ENCODE measurements at regions not wholly inside any gene's neighbourhood (a gene's known extent, or its start where the extent isn't known, plus 50 kb on each side); places are given as distances from the start of the nearest gene placed in this dataset.

DNA sequence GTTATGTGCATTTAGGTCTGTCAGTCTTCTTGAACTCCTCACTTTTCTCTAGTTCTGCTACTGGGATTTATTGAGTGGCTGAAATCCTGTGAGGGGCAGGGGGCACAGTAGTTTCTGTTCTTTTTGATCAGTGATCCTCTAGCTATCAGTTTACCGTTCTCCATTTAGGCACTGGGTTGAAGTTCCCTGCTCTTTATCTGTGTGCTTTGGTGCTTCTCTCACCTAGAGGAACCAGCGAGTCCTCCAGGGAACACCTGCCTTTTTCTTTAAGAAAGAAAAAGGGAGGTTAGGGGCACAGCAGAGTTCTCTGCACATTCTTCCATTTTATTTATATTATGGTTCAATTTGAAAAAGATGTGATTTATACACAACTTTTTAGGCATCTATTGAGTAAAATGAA, 503.0 kb upstream of the AGA start:
- Histone ChIP-seq H3K4me2 (ENCODE audit: insufficient read depth, low read length) (no peak overlapping the region), H2AFZ (ENCODE audit: low read length) (no peak overlapping the region), H4K20me1 (ENCODE audit: insufficient read depth, low read length) (no peaks in the 10 kb centered on the region), H3K27ac (ENCODE audit: low read depth, low read length) (no peak overlapping the region), H3K36me3 (ENCODE audit: insufficient read depth, low read length) (no peaks in the 10 kb centered on the region), H3K4me1 (ENCODE audit: insufficient read depth, low read length) (no peaks in the 10 kb centered on the region), H3K9me3 (ENCODE audit: low read depth, low read length) (no peaks in the 10 kb centered on the region), H3K4me3 (ENCODE audit: insufficient read depth, low read length) (no peak overlapping the region), H3K27me3 (ENCODE audit: insufficient read depth, low read length) (no peaks in the 10 kb centered on the region), H3K79me2 (ENCODE audit: insufficient read depth, low read length) (no peaks in the 10 kb centered on the region)
- DNase-seq (ENCODE audit: insufficient read length, low spot score, missing footprints) = no peak
- TF ChIP-seq, protein P1, sequence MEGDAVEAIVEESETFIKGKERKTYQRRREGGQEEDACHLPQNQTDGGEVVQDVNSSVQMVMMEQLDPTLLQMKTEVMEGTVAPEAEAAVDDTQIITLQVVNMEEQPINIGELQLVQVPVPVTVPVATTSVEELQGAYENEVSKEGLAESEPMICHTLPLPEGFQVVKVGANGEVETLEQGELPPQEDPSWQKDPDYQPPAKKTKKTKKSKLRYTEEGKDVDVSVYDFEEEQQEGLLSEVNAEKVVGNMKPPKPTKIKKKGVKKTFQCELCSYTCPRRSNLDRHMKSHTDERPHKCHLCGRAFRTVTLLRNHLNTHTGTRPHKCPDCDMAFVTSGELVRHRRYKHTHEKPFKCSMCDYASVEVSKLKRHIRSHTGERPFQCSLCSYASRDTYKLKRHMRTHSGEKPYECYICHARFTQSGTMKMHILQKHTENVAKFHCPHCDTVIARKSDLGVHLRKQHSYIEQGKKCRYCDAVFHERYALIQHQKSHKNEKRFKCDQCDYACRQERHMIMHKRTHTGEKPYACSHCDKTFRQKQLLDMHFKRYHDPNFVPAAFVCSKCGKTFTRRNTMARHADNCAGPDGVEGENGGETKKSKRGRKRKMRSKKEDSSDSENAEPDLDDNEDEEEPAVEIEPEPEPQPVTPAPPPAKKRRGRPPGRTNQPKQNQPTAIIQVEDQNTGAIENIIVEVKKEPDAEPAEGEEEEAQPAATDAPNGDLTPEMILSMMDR (IDR thresholded peaks at IDR 0.05; ENCODE audit: extremely low read depth, low read depth, low read length) = no peak

DNA sequence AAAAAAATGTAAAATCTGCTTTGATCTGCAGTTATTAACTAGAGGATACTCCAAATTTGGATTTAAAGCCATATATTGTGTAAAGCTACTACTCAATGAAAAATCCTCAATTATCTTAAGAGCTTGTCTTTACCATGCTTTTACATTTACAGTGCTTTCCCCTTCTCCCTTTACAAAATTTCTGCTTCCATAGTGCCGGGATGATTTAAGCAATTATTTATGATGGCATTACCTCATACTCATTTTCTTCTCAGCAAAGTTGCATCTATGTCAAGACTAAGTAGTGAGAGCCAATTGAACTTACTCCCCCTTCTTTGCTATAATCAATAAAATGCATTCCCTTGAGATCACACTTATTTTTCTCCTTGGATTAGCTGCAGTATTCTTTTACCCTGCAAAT, 505.4 kb upstream of the AGA start:
- H3K27ac ChIP-seq (ENCODE audit: low read depth, low read length) = no peak overlapping the region
- DNase-seq (ENCODE audit: insufficient read length, low spot score, missing footprints) = no peak
- H3K9me3 ChIP-seq (ENCODE audit: low read depth, low read length) = no peaks in the 10 kb centered on the region
- H3K27me3 ChIP-seq (ENCODE audit: insufficient read depth, low read length) = no peaks in the 10 kb centered on the region
- H3K4me1 ChIP-seq (ENCODE audit: insufficient read depth, low read length) = no peaks in the 10 kb centered on the region
- H3K79me2 ChIP-seq (ENCODE audit: insufficient read depth, low read length) = no peaks in the 10 kb centered on the region
- H3K36me3 ChIP-seq (ENCODE audit: insufficient read depth, low read length) = no peaks in the 10 kb centered on the region
- H2AFZ ChIP-seq (ENCODE audit: low read length) = no peak overlapping the region
- H4K20me1 ChIP-seq (ENCODE audit: insufficient read depth, low read length) = no peaks in the 10 kb centered on the region
- H3K4me2 ChIP-seq (ENCODE audit: insufficient read depth, low read length) = no peak overlapping the region
- H3K4me3 ChIP-seq (ENCODE audit: insufficient read depth, low read length) = no peak overlapping the region
- TF ChIP-seq, protein P1 (IDR thresholded peaks at IDR 0.05; ENCODE audit: extremely low read depth, low read depth, low read length) = no peak

GRCh38 chr4:177948853-177949252, 506.6 kb upstream of the AGA start:
- Histone ChIP-seq H2AFZ (ENCODE audit: low read length) (no peak overlapping the region), H3K79me2 (ENCODE audit: insufficient read depth, low read length) (no peaks in the 10 kb centered on the region), H3K27ac (ENCODE audit: low read depth, low read length) (no peak overlapping the region), H3K4me2 (ENCODE audit: insufficient read depth, low read length) (no peak overlapping the region), H3K36me3 (ENCODE audit: insufficient read depth, low read length) (no peaks in the 10 kb centered on the region), H3K9me3 (ENCODE audit: low read depth, low read length) (no peaks in the 10 kb centered on the region), H3K27me3 (ENCODE audit: insufficient read depth, low read length) (no peaks in the 10 kb centered on the region), H3K4me3 (ENCODE audit: insufficient read depth, low read length) (no peak overlapping the region), H4K20me1 (ENCODE audit: insufficient read depth, low read length) (no peaks in the 10 kb centered on the region), H3K4me1 (ENCODE audit: insufficient read depth, low read length) (no peaks in the 10 kb centered on the region)
- TF ChIP-seq, protein P1 (IDR thresholded peaks at IDR 0.05; ENCODE audit: extremely low read depth, low read depth, low read length) = no peak
- DNase-seq (ENCODE audit: insufficient read length, low spot score, missing footprints) = no peak

DNA sequence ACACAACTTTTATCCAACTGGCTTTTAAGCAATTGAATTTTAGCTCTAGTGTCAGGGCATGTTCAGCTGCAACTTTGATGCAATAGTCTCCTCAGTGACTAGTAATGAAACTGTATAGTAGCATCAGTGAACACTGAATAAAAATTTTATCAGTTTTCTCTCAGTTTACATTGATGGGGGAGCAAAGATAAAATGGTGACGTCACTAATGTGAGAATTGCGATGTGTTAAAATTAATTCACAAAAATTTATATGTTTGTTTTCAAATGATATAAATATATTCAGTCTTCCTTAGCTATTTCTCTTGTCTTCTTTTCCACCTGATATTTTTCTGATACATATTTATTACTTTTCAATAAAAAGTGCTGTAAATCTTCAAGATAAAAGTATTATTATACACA, 508.8 kb upstream of the AGA start:
- Histone ChIP-seq H2AFZ (ENCODE audit: low read length) (no peak overlapping the region), H3K4me1 (ENCODE audit: insufficient read depth, low read length) (no peaks in the 10 kb centered on the region), H3K36me3 (ENCODE audit: insufficient read depth, low read length) (no peaks in the 10 kb centered on the region), H3K79me2 (ENCODE audit: insufficient read depth, low read length) (no peaks in the 10 kb centered on the region), H3K4me3 (ENCODE audit: insufficient read depth, low read length) (no peak overlapping the region), H3K27me3 (ENCODE audit: insufficient read depth, low read length) (no peaks in the 10 kb centered on the region), H3K27ac (ENCODE audit: low read depth, low read length) (no peak overlapping the region), H4K20me1 (ENCODE audit: insufficient read depth, low read length) (no peaks in the 10 kb centered on the region), H3K4me2 (ENCODE audit: insufficient read depth, low read length) (no peak overlapping the region), H3K9me3 (ENCODE audit: low read depth, low read length) (no peaks in the 10 kb centered on the region)
- no peak for DNase-seq (ENCODE audit: insufficient read length, low spot score, missing footprints)
- TF ChIP-seq, protein P1 (IDR thresholded peaks at IDR 0.05; ENCODE audit: extremely low read depth, low read depth, low read length) = no peak
